EL (cell line): ENCODE measurements at regions not wholly inside any gene's neighbourhood (a gene's known extent, or its start where the extent isn't known, plus 50 kb on each side); places are given as distances from the start of the nearest gene placed in this dataset.
A peak's percentile ranks its signal among the peaks of the same experiment; 100 is the strongest.
"Not testable (repeated sequence)": the region's sequence is repeated elsewhere in the genome, so short reads cannot be mapped to it uniquely, and the experiment has no call there.

Source experiments
- DNase-seq: peaks from one replicate; pipeline ENCODE4 v3.0.0-alpha.2; 2016

- peak; percentile 36 for DNase-seq
Observed at GRCh38 chr1:101567582-101568189, 330.9 kb downstream of the S1PR1 start.

- DNase-seq = peak; percentile 11
Observed at GRCh38 chr1:101587741-101588140, 350.9 kb downstream of the S1PR1 start.

- DNase-seq = no peak
Observed at GRCh38 chr1:101588677-101589076, 351.9 kb downstream of the S1PR1 start.

GRCh38 chr1:101592845-101593244 is 356.0 kb downstream of the S1PR1 start:
- no peak for DNase-seq

- no peak for DNase-seq
Observed at GRCh38 chr1:101595881-101596374, 359.1 kb downstream of the S1PR1 start.

GRCh38 chr1:101600615-101601014 is 363.8 kb downstream of the S1PR1 start:
- DNase-seq = not testable (repeated sequence)

- DNase-seq = no peak
Observed at GRCh38 chr1:101603726-101604125, 366.9 kb downstream of the S1PR1 start.

GRCh38 chr1:101605878-101606277 is 369.1 kb downstream of the S1PR1 start:
- DNase-seq = no peak

- no peak for DNase-seq
Observed at GRCh38 chr1:101613546-101613945, 376.7 kb downstream of the S1PR1 start.

GRCh38 chr1:101618900-101619299 is 377.8 kb downstream of the OLFM3 start:
- DNase-seq = no peak

- no peak for DNase-seq
Observed at GRCh38 chr1:101632548-101633272, 364.0 kb downstream of the OLFM3 start.

- DNase-seq = no peak
Observed at GRCh38 chr1:101645810-101646209, 350.9 kb downstream of the OLFM3 start.

GRCh38 chr1:101652484-101652883 is 344.2 kb downstream of the OLFM3 start:
- DNase-seq = no peak

GRCh38 chr1:101653482-101653946 is 343.2 kb downstream of the OLFM3 start:
- peak; percentile 31 for DNase-seq

- no peak for DNase-seq
Observed at GRCh38 chr1:101664726-101665125, 332.0 kb downstream of the OLFM3 start.

GRCh38 chr1:101667761-101668160 is 329.0 kb downstream of the OLFM3 start:
- no peak for DNase-seq

GRCh38 chr1:101683136-101683535 is 313.6 kb downstream of the OLFM3 start:
- DNase-seq = no peak

GRCh38 chr1:101683561-101683960 is 313.2 kb downstream of the OLFM3 start:
- DNase-seq = no peak

GRCh38 chr1:101697072-101697471 is 299.7 kb downstream of the OLFM3 start:
- DNase-seq = no peak

- DNase-seq = no peak
Observed at GRCh38 chr1:101698681-101699080, 298.0 kb downstream of the OLFM3 start.

GRCh38 chr1:101704895-101705294 is 291.8 kb downstream of the OLFM3 start:
- DNase-seq = no peak

- no peak for DNase-seq
Observed at GRCh38 chr1:101706366-101706765, 290.4 kb downstream of the OLFM3 start.

GRCh38 chr1:101709721-101710120 is 287.0 kb downstream of the OLFM3 start:
- no peak for DNase-seq

- no peak for DNase-seq
Observed at GRCh38 chr1:101713760-101714159, 283.0 kb downstream of the OLFM3 start.
